T47D (cell line): ENCODE measurements at regions not wholly inside any gene's neighbourhood (a gene's known extent, or its start where the extent isn't known, plus 50 kb on each side); places are given as distances from the start of the nearest gene placed in this dataset.
A peak's percentile ranks its signal among the peaks of the same experiment; 100 is the strongest.
"Not testable (repeated sequence)": the region's sequence is repeated elsewhere in the genome, so short reads cannot be mapped to it uniquely, and the experiment has no call there.

ENCODE experiments used
- DNase-seq, 2 experiments: peaks; one replicate each; pipeline versions ENCODE4 v3.0.0 to v3.0.0-alpha.2; 2011 to 2012; ENCODE audit warnings: low read depth in 1 of 2, low spot score in 1 of 2
- JUND ChIP-seq: IDR thresholded peaks from 2 replicates; pipeline ENCODE4 v1.6.1; 2012; ENCODE audit warnings: low read depth
- in situ Hi-C: cut with HindIII; loops from 2 replicates; pipeline ENCODE4 v1.10.0; 2016; ENCODE audit warnings: low sequenced_read_pairs, low pct_unique_long_range_greater_than_20kb

DNA sequence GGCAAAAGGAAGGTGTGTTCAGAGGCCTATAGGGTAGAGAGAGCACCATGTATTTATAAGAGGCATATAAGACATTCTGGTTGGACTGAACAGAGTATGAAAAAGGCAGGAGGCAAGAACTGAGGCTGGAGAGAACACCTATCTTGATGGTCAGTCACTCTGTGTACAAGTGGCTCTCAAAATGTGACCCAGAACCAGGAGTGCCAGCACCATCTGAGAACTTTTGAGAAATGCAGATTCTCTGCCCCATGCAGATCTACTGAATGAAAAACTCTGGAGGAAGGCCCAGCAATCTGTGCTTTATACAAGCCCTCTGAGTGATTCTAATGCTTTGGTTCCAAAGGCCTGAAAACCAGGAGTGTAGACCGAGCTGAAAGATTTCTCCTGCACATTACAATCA, 324.0 kb upstream of the IL12A start:
- DNase-seq, result no peak
- no peak for TF ChIP-seq JUND
- in situ Hi-C loops, result no loop called here

DNA sequence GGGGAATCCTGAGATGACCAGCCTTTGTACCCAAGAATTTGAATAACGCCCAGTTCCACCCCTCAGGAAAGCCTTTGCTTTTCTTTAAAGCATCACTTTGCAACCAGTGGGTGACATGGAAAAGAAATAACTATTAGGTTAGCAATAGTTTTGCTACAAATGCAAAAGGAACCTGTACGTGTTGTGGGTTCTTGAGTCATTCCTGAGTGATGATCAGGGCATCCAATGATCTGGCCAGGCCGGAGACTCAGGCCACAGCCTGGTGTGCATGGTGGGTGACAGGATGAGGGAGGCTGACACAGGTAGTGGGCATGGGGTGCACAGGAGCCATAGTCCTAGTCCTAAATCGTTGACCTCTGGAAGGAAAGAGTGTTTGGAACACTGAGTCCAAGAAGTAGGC, 321.4 kb upstream of the IL12A start:
- in situ Hi-C loops, result no loop called here
- no peak for DNase-seq
- no peak for TF ChIP-seq JUND

GRCh38 chr3:159668461-159668860, 320.2 kb upstream of the IL12A start:
- no peak for DNase-seq
- no peak for TF ChIP-seq JUND
- in situ Hi-C loops, result no loop called here

DNA sequence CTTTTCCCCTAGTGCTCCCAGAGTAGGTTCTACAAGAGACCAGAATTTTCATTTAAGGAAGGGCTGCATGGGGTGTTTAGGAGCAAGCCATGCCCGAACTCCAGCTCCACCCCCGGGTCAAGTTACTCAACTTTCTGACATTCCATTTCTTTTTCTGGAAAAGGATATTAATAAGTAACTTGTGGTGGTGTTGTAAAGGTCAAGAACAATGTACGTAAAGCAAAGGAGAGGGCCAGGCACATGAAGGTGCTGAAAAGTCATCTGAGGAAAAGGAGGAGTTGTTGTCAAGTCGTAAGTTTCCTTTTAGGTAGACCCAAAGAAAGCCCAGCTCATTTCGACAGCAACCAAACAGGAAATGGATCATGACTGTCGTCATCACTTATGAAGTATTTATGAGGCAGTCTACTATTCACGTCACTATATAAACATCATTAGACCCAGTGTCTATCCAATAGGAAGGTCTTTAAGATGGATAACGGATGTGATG, 319.6 kb upstream of the IL12A start:
- no peak for TF ChIP-seq JUND
- DNase-seq, result no peak
- in situ Hi-C loops, result no loop called here

DNA sequence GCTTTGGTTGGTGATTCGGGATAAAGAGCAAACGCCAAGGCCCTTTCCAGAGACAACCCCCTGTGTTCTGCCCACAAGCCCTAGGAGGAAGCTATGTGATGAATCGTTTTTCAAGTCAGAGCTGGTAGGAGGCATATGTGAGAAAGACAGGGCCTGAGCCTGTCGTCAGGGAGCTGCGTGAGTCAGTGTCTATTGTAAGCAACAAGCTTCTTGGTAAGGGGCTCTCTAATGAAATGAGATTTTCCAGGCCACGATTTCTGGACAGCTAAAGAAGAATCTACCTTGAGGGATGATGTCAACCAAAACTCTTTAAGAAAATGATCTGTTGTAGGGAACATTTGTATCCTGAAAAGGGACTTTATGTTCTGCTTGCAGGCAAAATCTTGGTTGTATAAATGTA, 318.9 kb upstream of the IL12A start:
- in situ Hi-C loops, result no loop called here
- no peak for DNase-seq
- TF ChIP-seq JUND, result no peak

DNA sequence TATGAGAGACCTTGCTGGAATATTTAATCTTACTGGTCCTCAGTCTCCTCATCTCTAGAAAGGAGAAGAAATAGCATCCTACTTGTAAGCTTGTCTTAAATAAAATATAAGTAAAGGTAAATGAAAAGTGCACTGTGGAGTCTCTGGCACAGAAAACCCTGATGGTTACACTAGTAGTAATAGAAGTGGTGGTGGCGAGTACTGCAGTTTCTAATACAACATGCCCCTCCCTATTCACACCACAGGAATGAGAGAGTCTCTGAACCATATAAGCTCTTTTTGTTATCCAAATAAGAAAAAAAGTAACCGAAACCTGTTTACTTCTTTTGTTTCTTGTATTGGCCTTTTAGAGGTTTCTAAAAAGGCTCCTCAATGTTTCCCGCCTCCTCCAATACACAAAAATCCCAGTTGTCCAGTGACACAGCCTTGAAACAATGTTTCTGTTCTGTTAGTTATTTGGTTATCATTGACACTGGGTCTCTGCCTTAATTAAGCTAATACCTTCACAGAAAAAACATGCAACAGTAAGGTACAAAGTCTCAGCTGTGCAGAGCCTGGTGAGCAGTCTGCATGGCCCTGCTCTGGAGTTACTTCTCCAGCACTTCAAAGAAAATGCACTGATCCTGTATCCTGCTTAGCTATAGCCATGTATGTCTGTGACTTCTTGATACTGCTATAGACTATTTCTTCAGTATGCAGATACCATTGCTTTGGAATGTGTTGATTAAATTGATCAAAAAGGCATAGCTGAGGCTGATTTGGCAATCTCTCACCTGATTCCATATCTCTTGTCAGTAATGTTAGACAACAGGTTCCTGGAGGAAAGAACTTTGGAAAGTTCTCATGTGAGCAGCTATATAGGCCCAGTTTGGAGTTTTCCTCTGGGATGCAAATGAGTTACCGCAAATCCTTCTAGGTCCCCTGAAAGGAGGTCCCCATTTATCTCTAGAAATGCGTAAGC, 315.6 kb upstream of the IL12A start:
- in situ Hi-C loops, result no loop called here
- TF ChIP-seq JUND, result no peak
- peak in 1 of 2 experiments; percentile 26 for DNase-seq

DNA sequence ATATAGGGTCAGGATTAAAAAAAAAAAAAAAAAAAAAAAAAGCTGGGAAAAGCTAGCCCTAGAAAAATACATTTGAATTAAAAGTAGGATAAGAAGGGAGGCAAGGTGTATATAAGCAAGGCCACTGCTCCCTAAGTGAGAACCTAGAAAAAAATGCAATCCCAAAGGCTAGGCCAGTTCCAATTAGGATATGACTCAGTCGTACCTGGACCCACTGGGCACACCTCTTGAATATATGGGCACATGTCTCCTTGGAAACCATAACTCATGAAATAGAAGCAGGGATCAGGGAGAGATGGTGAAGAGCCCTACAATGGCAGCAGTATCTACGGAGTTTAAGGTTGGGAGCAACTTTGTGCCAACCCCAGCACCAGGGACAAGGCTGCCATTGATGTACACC, 314.1 kb upstream of the IL12A start:
- in situ Hi-C loops, result no loop called here
- DNase-seq, result no peak
- no peak for TF ChIP-seq JUND

GRCh38 chr3:159675285-159675684, 313.4 kb upstream of the IL12A start:
- in situ Hi-C loops, result no loop called here
- TF ChIP-seq JUND, result no peak

GRCh38 chr3:159679900-159680299, 308.7 kb upstream of the IL12A start:
- in situ Hi-C loops, result no loop called here
- DNase-seq, result no peak

More at GRCh38 chr3:159675285-159675684, 313.4 kb upstream of the IL12A start:
- no peak for DNase-seq

GRCh38 chr3:159681717-159682116, 306.9 kb upstream of the IL12A start:
- DNase-seq, in situ Hi-C loops: not testable (repeated sequence)

More at GRCh38 chr3:159679900-159680299, 308.7 kb upstream of the IL12A start:
- no peak for TF ChIP-seq JUND

DNA sequence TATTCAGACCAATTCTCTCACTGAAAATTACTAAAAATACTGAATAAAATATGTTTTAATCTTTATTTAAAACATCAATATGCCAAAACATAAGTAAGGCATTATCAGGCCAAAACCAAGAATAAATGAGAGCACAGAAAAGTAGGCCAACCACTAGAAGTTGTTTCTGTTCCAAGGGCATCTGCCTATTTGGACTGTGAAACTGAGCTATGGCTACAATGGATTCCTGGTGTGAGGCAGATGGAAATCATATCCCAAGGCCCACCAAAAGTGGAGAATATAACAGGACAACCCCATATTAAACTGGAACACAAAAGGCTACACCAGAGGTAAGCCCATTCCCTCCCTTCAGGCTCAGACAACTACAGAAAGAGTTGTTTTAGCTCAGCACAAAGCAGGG, 302.8 kb upstream of the IL12A start:
- TF ChIP-seq JUND, result no peak
- in situ Hi-C loops, result no loop called here
- DNase-seq, result no peak

DNA sequence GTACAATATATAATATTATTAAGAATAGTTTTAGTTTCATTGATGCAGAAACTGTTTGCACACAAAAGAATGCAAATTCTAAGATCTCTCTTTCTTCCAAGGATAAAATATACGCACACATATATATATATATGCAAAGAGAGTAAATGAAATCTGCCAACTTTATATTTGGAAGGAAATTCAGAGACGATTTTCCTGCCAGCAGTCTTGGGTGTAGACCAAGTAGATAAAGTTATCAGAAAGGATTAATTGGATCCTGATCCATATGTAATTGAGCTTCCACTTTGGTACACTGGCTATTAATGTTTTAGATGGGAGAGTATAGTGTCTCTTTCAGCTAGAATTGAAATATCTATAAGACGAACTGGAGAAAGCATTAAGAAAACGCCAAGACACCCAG, 295.4 kb upstream of the IL12A start:
- TF ChIP-seq JUND, result no peak
- in situ Hi-C loops, result no loop called here
- DNase-seq, result no peak

DNA sequence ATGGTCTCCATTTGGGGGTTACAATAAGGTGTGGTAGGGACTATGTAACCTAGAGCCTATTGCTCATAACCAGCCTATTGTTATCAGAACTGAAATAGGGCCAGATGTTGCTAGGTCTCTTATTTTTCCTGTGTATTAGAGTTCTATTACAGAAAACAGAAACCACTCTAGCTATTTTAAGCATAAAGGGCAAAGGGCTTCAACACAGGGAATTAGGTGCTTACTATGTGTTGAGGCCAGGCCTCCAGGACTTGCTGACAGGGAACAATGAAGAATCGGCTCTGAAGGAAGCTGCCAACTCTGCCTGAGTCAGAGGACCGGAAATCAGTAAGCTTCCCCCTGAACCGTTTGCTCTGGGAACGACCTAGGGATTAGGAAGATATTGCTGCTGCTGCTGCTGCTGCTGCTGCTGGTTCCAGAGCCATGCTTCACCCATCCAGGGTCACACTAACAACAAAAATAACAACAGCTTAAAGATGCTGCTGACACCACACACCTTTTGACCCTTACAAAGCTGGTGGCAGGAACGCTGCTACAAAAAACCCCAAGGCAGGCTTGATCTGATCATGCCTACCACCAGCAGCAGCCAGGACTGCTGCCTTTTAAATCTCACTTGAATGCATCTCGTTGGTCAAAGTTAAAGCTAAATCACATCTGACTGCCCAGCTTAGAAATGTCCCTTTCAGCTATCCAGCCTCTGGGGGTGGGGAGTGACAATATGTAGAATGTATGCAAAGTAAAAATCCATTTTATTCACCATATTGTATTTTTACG, 276.9 kb upstream of the IL12A start:
- in situ Hi-C loops, result no loop called here
- no peak for TF ChIP-seq JUND
- no peak for DNase-seq
